GM12801 (cell line): ENCODE measurements at regions not wholly inside any gene's neighbourhood (a gene's known extent, or its start where the extent isn't known, plus 50 kb on each side); places are given as distances from the start of the nearest gene placed in this dataset.

Experiments
- CTCF ChIP-seq: IDR thresholded peaks from one replicate; pipeline ENCODE4 v1.5.1; 2011; ENCODE audit warnings: control low read depth; ENCODE audit not compliant: insufficient read length; ENCODE audit errors: extremely low read depth

GRCh38 chr4:189176002-189176401, 764.7 kb upstream of the FRG1 start:
- no peak for TF ChIP-seq CTCF

- no peak for TF ChIP-seq CTCF
These were observed 763.5 kb upstream of the FRG1 start for GRCh38 chr4:189177130-189177529.

- TF ChIP-seq CTCF, result no peak
These were observed 762.4 kb upstream of the FRG1 start for GRCh38 chr4:189178125-189178746.

GRCh38 chr4:189185810-189186432, 754.8 kb upstream of the FRG1 start:
- TF ChIP-seq CTCF, result no peak

- TF ChIP-seq CTCF, result no peak
These were observed 753.1 kb upstream of the FRG1 start for GRCh38 chr4:189187531-189188052.

- no peak for TF ChIP-seq CTCF
These were observed 742.0 kb upstream of the FRG1 start for GRCh38 chr4:189198624-189199023.

- TF ChIP-seq CTCF, result no peak
These were observed 740.3 kb upstream of the FRG1 start for GRCh38 chr4:189200353-189200752.
